AG04450 (cell line): ENCODE measurements at regions not wholly inside any gene's neighbourhood (a gene's known extent, or its start where the extent isn't known, plus 50 kb on each side); places are given as distances from the start of the nearest gene placed in this dataset.

Experiments
- CTCF ChIA-PET: fragments of 300-600, 350-600 bp; formaldehyde crosslinking; extraction: SDS; loops from one replicate; lab custom pipeline; 2022; ENCODE audit warnings: antibody characterized with exemption, inconsistent platforms; lab: Charles Lee
- POLR2A ChIA-PET: fragments of 350-600 bp; formaldehyde crosslinking; extraction: SDS; loops from one replicate; lab custom pipeline; 2021; ENCODE audit warnings: antibody characterized with exemption, inconsistent platforms; lab: Yijun Ruan, JAX
- DNase-seq: peaks from one replicate; pipeline ENCODE4 v3.0.0-alpha.2; 2011; ENCODE audit warnings: low read depth, low spot score
- H3K27ac ChIP-seq: one replicate; pipeline ENCODE4 v1.5.1; 2012; ENCODE audit warnings: low read depth, low read length, control low read depth
- H3K27me3 ChIP-seq: one replicate; pipeline ENCODE4 v1.6.0; 2012; ENCODE audit warnings: low read length; ENCODE audit not compliant: control insufficient read depth, insufficient read depth
- H3K4me3 ChIP-seq: 2 replicates; pipeline ENCODE4 v1.5.1; 2011; ENCODE audit warnings: mild to moderate bottlenecking, low read depth, low read length, control low read depth
- H3K9me3 ChIP-seq: 2 replicates; pipeline ENCODE4 v1.5.1; 2012; ENCODE audit warnings: low read length; ENCODE audit not compliant: control insufficient read depth, insufficient read depth
- CTCF ChIP-seq: IDR thresholded peaks from 2 replicates; pipeline ENCODE4 v1.5.1; 2011; ENCODE audit warnings: low read depth, low read length, control low read depth, inconsistent platforms

- Histone ChIP-seq H3K4me3 (no peak overlapping the region), H3K9me3 (no peaks in the 10 kb centered on the region), H3K27ac (no peak overlapping the region), H3K27me3 (no peaks in the 10 kb centered on the region)
- ChIA-PET POLR2A (no interaction called here), CTCF (no interaction called here)
- no peak for DNase-seq
- no peak for TF ChIP-seq CTCF
Observed at GRCh38 chr5:128784726-128785125, 180.6 kb upstream of the SLC27A6 start.

GRCh38 chr5:128791312-128791711, 174.0 kb upstream of the SLC27A6 start:
- H3K27ac ChIP-seq, result no peak overlapping the region
- no peak overlapping the region for H3K4me3 ChIP-seq
- ChIA-PET CTCF (interaction anchor here (0.8 kb wide), 1 partner anchor 29 kb away, joined by 4 read pairs; no protein-coding TSS in a partner anchor), POLR2A (no interaction called here)
- no peak for DNase-seq
- no peaks in the 10 kb centered on the region for H3K9me3 ChIP-seq
- H3K27me3 ChIP-seq, result no peaks in the 10 kb centered on the region
- no peak for TF ChIP-seq CTCF

- Histone ChIP-seq H3K9me3 (peaks cover 3% of the 10 kb centered on the region; the same call in 1 of the 2 replicates), H3K4me3 (no peak overlapping the region), H3K27ac (no peak overlapping the region), H3K27me3 (peaks cover 2% of the 10 kb centered on the region)
- POLR2A ChIA-PET, result no interaction called here
- no peak for TF ChIP-seq CTCF
- DNase-seq, result no peak
- CTCF ChIA-PET, result no interaction called here
Observed at GRCh38 chr5:128796506-128796905, 168.8 kb upstream of the SLC27A6 start.

GRCh38 chr5:128798871-128799270, 166.4 kb upstream of the SLC27A6 start:
- TF ChIP-seq CTCF, result no peak
- H3K27me3 ChIP-seq, result peaks cover 2% of the 10 kb centered on the region
- H3K4me3 ChIP-seq, result no peak overlapping the region
- DNase-seq, result no peak
- ChIA-PET POLR2A (no interaction called here), CTCF (no interaction called here)
- peaks cover 3% of the 10 kb centered on the region; the same call in 1 of the 2 replicates for H3K9me3 ChIP-seq
- no peak overlapping the region for H3K27ac ChIP-seq

GRCh38 chr5:128799945-128800344, 165.3 kb upstream of the SLC27A6 start:
- DNase-seq, result no peak
- CTCF ChIA-PET, result no interaction called here
- Histone ChIP-seq H3K27me3 (peaks cover 2% of the 10 kb centered on the region), H3K9me3 (peaks cover 3% of the 10 kb centered on the region; the same call in 1 of the 2 replicates), H3K4me3 (no peak overlapping the region), H3K27ac (no peak overlapping the region)
- POLR2A ChIA-PET, result no interaction called here
- TF ChIP-seq CTCF, result no peak
